GM12891 (cell line): ENCODE measurements at regions not wholly inside any gene's neighbourhood (a gene's known extent, or its start where the extent isn't known, plus 50 kb on each side); places are given as distances from the start of the nearest gene placed in this dataset.

Experiments
- PAX5 ChIP-seq: IDR thresholded peaks from 2 replicates; pipeline ENCODE4 v1.6.1; 2011; ENCODE audit warnings: low read length, moderate library complexity, mild to moderate bottlenecking; ENCODE audit not compliant: insufficient read depth, severe bottlenecking
- POLR2A ChIP-seq: IDR thresholded peaks from 2 replicates; pipeline ENCODE4 v1.6.1; 2011; ENCODE audit warnings: low read depth, low read length, control low read depth
- POLR2AphosphoS5 ChIP-seq: IDR thresholded peaks from 2 replicates; pipeline ENCODE4 v1.6.1; 2011; ENCODE audit warnings: low read depth, low read length, control low read depth
- POU2F2 ChIP-seq: IDR thresholded peaks from 2 replicates; pipeline ENCODE4 v1.6.1; 2011; ENCODE audit warnings: low read depth, mild to moderate bottlenecking, control low read depth, low read length, moderate library complexity
- TAF1 ChIP-seq: IDR thresholded peaks from 2 replicates; pipeline ENCODE4 v1.6.1; 2011; ENCODE audit warnings: low read depth, low read length, control low read depth

DNA sequence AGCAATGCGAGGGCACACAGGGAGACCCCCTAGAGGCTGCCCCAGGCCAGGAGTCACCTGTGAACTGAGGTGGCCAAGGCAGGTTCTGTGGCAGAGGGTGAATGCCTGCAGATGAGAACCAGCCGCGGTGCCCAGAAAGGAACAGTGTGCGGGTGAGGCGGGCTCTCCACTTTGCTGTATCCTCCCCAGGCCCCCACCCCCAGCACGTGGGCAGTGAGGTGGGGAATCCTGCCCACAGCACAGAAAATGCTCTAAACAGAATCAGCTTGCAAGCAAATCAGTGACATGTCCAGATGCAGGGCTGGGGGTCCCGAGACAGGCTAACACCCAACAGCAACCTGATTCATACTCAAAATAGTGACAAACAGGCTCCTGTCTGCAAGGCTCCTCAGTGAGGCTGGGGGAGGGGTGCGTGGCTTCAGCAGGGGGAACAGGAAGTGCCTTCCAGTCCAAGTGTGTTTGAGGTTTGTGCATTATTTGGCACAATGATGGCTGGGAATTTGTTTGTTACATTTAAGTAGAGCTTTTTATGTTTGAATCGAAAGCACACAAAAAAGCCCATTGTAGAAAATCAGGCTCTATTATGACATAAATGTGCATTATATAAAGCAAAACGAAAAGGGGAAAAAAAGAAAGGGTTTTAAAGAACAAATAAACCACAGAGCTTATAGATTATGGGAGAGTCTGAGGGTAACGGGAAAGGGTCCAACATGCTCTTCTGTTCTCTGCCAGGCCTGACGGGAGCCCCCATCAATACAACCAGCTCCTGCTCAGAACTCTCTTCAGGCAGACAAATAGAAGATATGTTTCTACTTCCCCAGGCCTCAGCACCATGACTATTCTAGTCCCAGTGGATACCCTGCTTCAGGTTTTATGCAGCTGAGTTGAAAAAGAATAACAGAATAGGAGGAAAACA is 201.3 kb downstream of the HSD17B3 start:
- TF ChIP-seq POLR2AphosphoS5 (no peak), POLR2A (no peak), POU2F2 (no peak), TAF1 (no peak), PAX5 (no peak)
